IPS-NIHi7 (cell line): ENCODE measurements at regions not wholly inside any gene's neighbourhood (a gene's known extent, or its start where the extent isn't known, plus 50 kb on each side); places are given as distances from the start of the nearest gene placed in this dataset.

ENCODE experiments used
- DNase-seq: peaks from one replicate; pipeline ENCODE4 v3.0.0; 2012; ENCODE audit warnings: mixed read lengths; ENCODE audit errors: extremely low spot score

DNA sequence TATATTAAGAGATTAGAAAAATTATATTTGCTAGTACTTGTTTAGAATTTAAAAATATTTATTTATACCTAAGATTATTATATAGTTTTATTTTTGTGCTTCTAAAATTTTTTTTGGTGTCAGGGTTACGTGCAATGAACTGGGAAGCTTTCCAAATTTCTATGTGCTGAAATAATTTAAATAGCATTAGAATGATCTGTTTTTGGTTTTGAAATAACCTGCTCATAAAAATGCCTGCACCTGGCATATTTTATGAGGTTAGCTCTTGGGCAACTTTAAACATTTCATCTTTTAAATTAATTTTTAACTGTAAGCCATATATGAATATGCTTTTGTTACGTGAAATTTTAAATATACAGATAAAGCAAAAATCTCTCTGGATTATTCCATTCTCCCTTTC, 482.5 kb downstream of the GLRX3 start:
- no peak for DNase-seq

DNA sequence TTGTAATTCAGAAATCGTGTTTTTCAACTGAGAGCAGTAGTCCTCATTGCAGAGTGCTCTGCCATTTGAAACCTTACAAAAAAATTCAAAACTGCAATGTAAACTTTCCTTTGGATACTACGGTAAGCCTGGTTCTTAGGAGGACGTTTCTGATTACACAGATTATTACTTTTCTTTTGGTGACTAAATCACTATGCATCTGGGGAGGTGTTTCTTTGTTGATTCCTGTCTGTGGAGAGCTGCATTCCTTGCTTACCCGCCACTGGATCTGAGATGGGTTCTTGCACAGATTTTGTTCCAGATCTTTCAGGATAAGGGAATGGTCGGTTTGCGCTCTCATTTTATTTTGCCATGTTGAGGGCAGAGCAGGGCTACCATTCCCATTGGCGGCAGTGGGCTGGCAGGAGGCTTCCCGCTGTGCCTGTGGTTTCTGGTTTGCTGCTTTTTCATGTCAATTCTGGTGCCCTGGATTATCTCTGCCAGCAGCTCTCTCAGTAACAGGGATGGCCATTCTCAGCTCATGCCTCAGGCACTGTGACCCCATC, 485.1 kb downstream of the GLRX3 start:
- DNase-seq: no peak

DNA sequence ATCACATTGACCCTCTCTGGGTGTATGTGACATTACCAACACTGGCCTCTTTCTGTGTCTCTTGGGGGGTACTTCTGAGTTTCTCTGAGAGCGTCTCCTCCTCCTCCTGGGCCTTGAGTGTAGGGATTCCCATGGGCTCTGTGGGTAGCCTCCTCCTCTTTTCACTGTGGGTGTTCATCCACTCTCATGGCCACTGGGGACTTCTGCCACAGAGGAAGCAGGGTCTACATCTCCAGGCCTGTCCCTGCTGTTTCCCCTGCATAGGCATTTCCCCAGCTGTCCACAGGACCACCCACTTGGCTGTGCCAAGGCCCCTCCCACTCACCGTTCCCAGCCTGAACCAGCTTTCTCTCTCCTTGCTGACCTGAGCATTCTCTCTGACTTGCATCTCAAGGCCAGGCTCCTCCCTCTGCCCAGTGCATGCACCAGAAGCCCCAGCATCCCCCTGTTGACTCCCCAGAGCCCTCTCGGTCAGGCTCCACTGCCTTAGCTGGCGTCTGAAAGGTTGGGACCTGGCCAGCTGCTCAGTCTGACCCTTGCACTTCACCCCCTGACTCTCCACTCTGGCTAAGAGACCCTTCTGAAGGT, 487.6 kb downstream of the GLRX3 start:
- DNase-seq: no peak

- no peak for DNase-seq
These were observed 491.3 kb downstream of the GLRX3 start for GRCh38 chr10:130627346-130628045.

DNA sequence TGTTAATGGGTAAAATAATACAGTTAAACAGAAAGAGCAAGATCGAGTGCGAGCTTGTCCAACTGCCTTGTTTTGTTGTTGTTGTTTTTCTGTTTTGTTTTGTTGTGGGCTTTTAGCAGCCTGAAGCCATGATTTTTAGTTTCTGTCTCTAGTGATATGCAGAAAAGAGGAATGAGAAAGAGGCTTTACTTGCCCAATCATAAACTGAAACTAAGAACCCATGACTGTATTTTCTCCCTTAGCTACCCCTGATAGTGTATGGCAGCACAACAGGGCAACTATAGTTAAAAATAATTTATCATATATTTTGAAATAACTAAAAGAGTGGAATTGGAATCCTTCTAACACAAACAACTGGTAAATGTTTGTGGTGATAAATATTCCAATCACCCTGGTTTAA, 493.9 kb downstream of the GLRX3 start:
- DNase-seq: no peak

- no peak for DNase-seq
These were observed 495.2 kb downstream of the GLRX3 start for GRCh38 chr10:130631142-130632096.

- no peak for DNase-seq
These were observed 498.6 kb downstream of the GLRX3 start for GRCh38 chr10:130634816-130635215.

- DNase-seq: no peak
These were observed 499.3 kb downstream of the GLRX3 start for GRCh38 chr10:130635528-130635927.

DNA sequence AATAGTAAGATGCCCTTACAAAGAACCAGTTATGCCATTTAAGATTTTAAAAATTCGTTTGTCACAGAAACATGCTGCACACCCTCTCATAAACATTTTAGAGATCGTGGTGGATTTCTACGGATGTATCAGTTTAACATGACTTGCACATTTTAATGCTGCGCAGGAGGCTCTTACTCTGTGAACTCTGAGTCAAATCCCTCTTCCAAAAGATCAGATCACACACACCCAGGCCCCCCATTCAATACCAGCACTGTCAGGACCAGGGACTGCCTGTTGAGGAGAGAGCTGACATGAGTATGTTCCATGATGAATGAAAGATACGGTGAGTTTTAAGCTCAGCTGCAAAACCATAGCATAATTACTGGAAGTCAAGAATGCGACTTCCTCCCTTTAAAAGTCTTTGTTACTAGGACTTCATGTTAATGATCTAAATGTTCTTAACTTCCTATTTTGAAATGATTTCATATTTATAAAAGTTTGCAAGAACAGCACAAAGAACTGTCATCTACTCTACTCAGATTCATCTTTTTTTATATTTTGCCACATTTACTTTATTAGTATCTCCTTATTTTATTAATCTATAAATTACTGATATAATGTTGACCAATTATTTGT, 500.2 kb downstream of the GLRX3 start:
- DNase-seq: no peak

- no peak for DNase-seq
These were observed 501.0 kb downstream of the GLRX3 start for GRCh38 chr10:130637089-130637676.

- DNase-seq: no peak
These were observed 502.8 kb downstream of the GLRX3 start for GRCh38 chr10:130638991-130639390.

DNA sequence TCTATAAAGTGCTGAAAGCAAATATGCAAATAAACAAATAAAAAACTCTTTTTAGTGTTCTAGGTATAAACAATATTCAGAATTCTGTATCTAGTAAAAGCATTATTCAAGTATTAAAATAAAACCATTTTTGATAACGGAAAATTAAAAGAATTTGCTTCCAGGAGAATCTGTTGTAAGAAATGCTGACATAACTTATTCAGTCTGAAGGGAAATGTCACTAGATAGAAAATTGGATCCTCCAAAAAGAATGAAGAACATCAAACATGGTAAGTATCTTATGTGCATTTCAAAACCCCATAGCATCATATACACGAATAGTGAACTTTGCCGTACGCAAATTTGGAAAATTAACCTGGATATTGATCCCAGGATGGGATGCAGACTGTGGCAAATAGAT, 506.7 kb downstream of the GLRX3 start:
- DNase-seq: no peak

GRCh38 chr10:130647341-130647740, 511.1 kb downstream of the GLRX3 start:
- no peak for DNase-seq

DNA sequence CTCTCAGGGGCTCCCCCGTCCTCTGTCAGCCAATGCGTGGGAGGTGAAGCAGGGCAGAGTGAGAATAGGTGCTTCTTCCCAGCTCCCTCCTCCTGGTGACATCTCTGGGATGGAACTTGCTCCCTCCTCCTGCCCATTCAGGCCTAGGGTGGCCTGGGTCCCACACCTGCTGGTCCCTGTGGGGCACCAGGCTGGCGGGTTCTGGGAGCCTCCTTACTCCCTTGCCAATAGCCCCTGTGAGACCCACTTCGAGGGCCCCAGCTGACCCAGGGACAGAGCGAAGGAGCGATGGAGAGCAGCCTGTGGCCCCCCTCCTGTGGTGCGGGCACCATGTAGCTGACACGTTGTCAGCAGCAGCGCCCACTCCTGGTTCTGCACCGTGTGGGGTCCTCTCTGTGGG, 512.6 kb downstream of the GLRX3 start:
- no peak for DNase-seq

- no peak for DNase-seq
These were observed 516.4 kb downstream of the GLRX3 start for GRCh38 chr10:130652544-130652943.

- no peak for DNase-seq
These were observed 516.9 kb downstream of the GLRX3 start for GRCh38 chr10:130652964-130653578.

GRCh38 chr10:130654726-130655125, 518.5 kb downstream of the GLRX3 start:
- DNase-seq: no peak

GRCh38 chr10:130655313-130656186, 519.4 kb downstream of the GLRX3 start:
- no peak for DNase-seq

GRCh38 chr10:130656187-130656575, 520.0 kb downstream of the GLRX3 start:
- no peak for DNase-seq

GRCh38 chr10:130656582-130657133, 520.5 kb downstream of the GLRX3 start:
- no peak for DNase-seq
